Gastrocnemius medialis (tissue), 4 donors: ENCODE measurements at regions not wholly inside any gene's neighbourhood (a gene's known extent, or its start where the extent isn't known, plus 50 kb on each side); places are given as distances from the start of the nearest gene placed in this dataset.

ENCODE experiments used
- ATAC-seq, 2 donors: fragments of 150-250 bp; one replicate each; pipeline ENCODE4 v1.9.1; 2016
- DNase-seq, 2 donors: peaks; one replicate each; pipeline ENCODE4 v3.0.0-alpha.2; 2019
- H3K27ac ChIP-seq, 4 donors: fragments of 200-600 bp; sonication (generic); 1 replicate in 1 of 4; 2 replicates in 3 of 4; pipeline ENCODE4 v1.5.1; 2016 to 2018; ENCODE audit warnings: mild to moderate bottlenecking in 2 of 4, moderate library complexity in 1 of 4
- H3K27me3 ChIP-seq, 3 donors: fragments of 200-600 bp; sonication (generic) in 2 of 3; 1 replicate in 1 of 3; 2 replicates in 2 of 3; pipeline versions ENCODE4 v1.5.1 to v1.6.0; 2016 to 2019; ENCODE audit warnings: mild to moderate bottlenecking in 1 of 3, moderate library complexity in 1 of 3
- H3K36me3 ChIP-seq, 2 donors: fragments of 200-600 bp; sonication (generic) in 1 of 2; one replicate each; pipeline ENCODE4 v1.5.1; 2017 to 2018
- H3K4me1 ChIP-seq, 2 donors: fragments of 200-600 bp; sonication (generic) in 1 of 2; one replicate each; pipeline ENCODE4 v1.5.1; 2016 to 2017; ENCODE audit warnings: mild to moderate bottlenecking in 2 of 2
- H3K4me3 ChIP-seq, 4 donors: fragments of 200-600 bp; sonication (generic) in 3 of 4; 1 replicate in 1 of 4; 2 replicates in 3 of 4; pipeline ENCODE4 v1.5.1; 2016 to 2019; ENCODE audit warnings: mild to moderate bottlenecking in 2 of 4
- H3K9me3 ChIP-seq, 3 donors: fragments of 200-600 bp; sonication (generic) in 2 of 3; 1 replicate in 1 of 3; 2 replicates in 2 of 3; pipeline ENCODE4 v1.5.1; 2016 to 2019
- CTCF ChIP-seq, 5 experiments: fragments of 450-650 bp in 3 of 5; fragments of 200-600 bp in 2 of 5; sonication (generic) in 2 of 5; IDR thresholded peaks in 4 of 5; conservative IDR thresholded peaks in 1 of 5; 1 replicate in 4 of 5; 2 replicates in 1 of 5; pipeline ENCODE4 v1.5.1; 2016 to 2019; ENCODE audit warnings: antibody characterized with exemption in 5 of 5, mild to moderate bottlenecking in 3 of 5, moderate library complexity in 3 of 5
- POLR2A ChIP-seq, 2 donors: fragments of 450-650 bp; IDR thresholded peaks; one replicate each; pipeline ENCODE4 v1.6.1; 2017; ENCODE audit warnings: antibody characterized with exemption in 2 of 2, mild to moderate bottlenecking in 2 of 2, moderate library complexity in 2 of 2
- in situ Hi-C, 4 donors: fragments of 200-750 bp; cut with MboI; loops; one replicate each; pipeline versions ENCODE4 v1.15.0 to v1.8.0; 2017; ENCODE audit warnings: low sequenced_read_pairs in 4 of 4
- intact Hi-C: fragments of 100-400 bp; cut with DNase I; formaldehyde crosslinking; loops from one replicate; pipeline ENCODE4 v1.15.1; 2023; ENCODE audit warnings: low total_unique reads

GRCh38 chr3:135740751-135741150 is 224.8 kb upstream of the PPP2R3A start:
- H3K27ac ChIP-seq = no peak overlapping the region
- H3K9me3 ChIP-seq = peaks cover 0 to 7% (median 0%) of the 10 kb centered on the region in 3 donors
- in situ Hi-C loops (no loop called here), intact Hi-C loops (no loop called here)
- no peaks in the 10 kb centered on the region for H3K4me1 ChIP-seq
- ATAC-seq (no peak), DNase-seq (no peak)
- no peaks in the 10 kb centered on the region for H3K36me3 ChIP-seq
- no peak overlapping the region for H3K4me3 ChIP-seq
- TF ChIP-seq POLR2A (IDR thresholded peaks at IDR 0.05) = no peak
- no peak for TF ChIP-seq CTCF (IDR thresholded peaks at IDR 0.05 in 4 of 5, conservative IDR thresholded peaks at IDR 0.05 in 1 of 5)
- no peaks in the 10 kb centered on the region for H3K27me3 ChIP-seq

GRCh38 chr3:135751991-135752390 is 213.5 kb upstream of the PPP2R3A start:
- Histone ChIP-seq H3K27ac (no peak overlapping the region), H3K9me3 (no peaks in the 10 kb centered on the region), H3K36me3 (no peaks in the 10 kb centered on the region), H3K4me1 (no peaks in the 10 kb centered on the region), H3K27me3 (no peaks in the 10 kb centered on the region), H3K4me3 (no peak overlapping the region)
- TF ChIP-seq CTCF (IDR thresholded peaks at IDR 0.05 in 4 of 5, conservative IDR thresholded peaks at IDR 0.05 in 1 of 5) = no peak
- no peak for TF ChIP-seq POLR2A (IDR thresholded peaks at IDR 0.05)
- DNase-seq (no peak), ATAC-seq (no peak)
- in situ Hi-C loops (no loop called here), intact Hi-C loops (no loop called here)

- TF ChIP-seq POLR2A (IDR thresholded peaks at IDR 0.05) = no peak
- TF ChIP-seq CTCF (IDR thresholded peaks at IDR 0.05 in 4 of 5, conservative IDR thresholded peaks at IDR 0.05 in 1 of 5) = no peak
- Histone ChIP-seq H3K9me3 (no peaks in the 10 kb centered on the region), H3K4me1 (no peaks in the 10 kb centered on the region), H3K27ac (no peak overlapping the region), H3K36me3 (no peaks in the 10 kb centered on the region), H3K4me3 (no peak overlapping the region), H3K27me3 (no peaks in the 10 kb centered on the region)
- no peak for ATAC-seq
- in situ Hi-C loops (no loop called here), intact Hi-C loops (no loop called here)
- DNase-seq = no peak
Measured at GRCh38 chr3:135752851-135753250, 212.7 kb upstream of the PPP2R3A start.

GRCh38 chr3:135753506-135753905 is 212.0 kb upstream of the PPP2R3A start:
- in situ Hi-C loops = no loop called here

More at GRCh38 chr3:135753506-135753905, 212.0 kb upstream of the PPP2R3A start:
- Histone ChIP-seq H3K4me1 (no peaks in the 10 kb centered on the region), H3K27ac (no peak overlapping the region), H3K27me3 (no peaks in the 10 kb centered on the region), H3K4me3 (no peak overlapping the region), H3K9me3 (no peaks in the 10 kb centered on the region), H3K36me3 (no peaks in the 10 kb centered on the region)
- DNase-seq (no peak), ATAC-seq (no peak)
- TF ChIP-seq POLR2A (IDR thresholded peaks at IDR 0.05) = no peak
- no peak for TF ChIP-seq CTCF (IDR thresholded peaks at IDR 0.05 in 4 of 5, conservative IDR thresholded peaks at IDR 0.05 in 1 of 5)
- intact Hi-C loops = no loop called here
